SU-DHL-6 (cell line): ENCODE measurements at regions not wholly inside any gene's neighbourhood (a gene's known extent, or its start where the extent isn't known, plus 50 kb on each side); places are given as distances from the start of the nearest gene placed in this dataset.

Experiments
- CTCF ChIP-seq: fragments of 200-600 bp; sonication (generic); IDR thresholded peaks from one replicate; pipeline ENCODE4 v1.5.1; 2017; ENCODE audit warnings: antibody characterized with exemption, mild to moderate bottlenecking, low read length, moderate library complexity; ENCODE audit not compliant: insufficient read depth, poor library complexity, severe bottlenecking
- EZH2phosphoT487 ChIP-seq: fragments of 200-600 bp; sonication (generic), shearing (Covaris generic); conservative IDR thresholded peaks from 2 replicates; pipeline ENCODE4 v1.6.1; 2018; ENCODE audit warnings: mild to moderate bottlenecking, antibody characterized with exemption, low read length, moderate library complexity, mixed read lengths

- TF ChIP-seq CTCF (no peak), EZH2phosphoT487 (no peak)
Observed at GRCh38 chr15:36313021-36313420, 266.4 kb upstream of the CDIN1 start.
